PFSK-1 (cell line): ENCODE measurements at regions not wholly inside any gene's neighbourhood (a gene's known extent, or its start where the extent isn't known, plus 50 kb on each side); places are given as distances from the start of the nearest gene placed in this dataset.

Experiments used
- FOXP2 ChIP-seq: optimal IDR thresholded peaks from 2 replicates; pipeline ENCODE3; 2011; ENCODE audit warnings: borderline replicate concordance, control low read depth, inconsistent platforms; ENCODE audit not compliant: insufficient read depth; ENCODE audit errors: extremely low read length, extremely low read depth
- POLR2AphosphoS5 ChIP-seq: IDR thresholded peaks from 2 replicates; pipeline ENCODE4 v1.6.1; 2012; ENCODE audit warnings: low read depth, mild to moderate bottlenecking, control low read depth, low read length, moderate library complexity
- SIN3A ChIP-seq: IDR thresholded peaks from 2 replicates; pipeline ENCODE4 v1.6.1; 2012; ENCODE audit warnings: mild to moderate bottlenecking, low read length, moderate library complexity, borderline replicate concordance; ENCODE audit not compliant: insufficient read depth
- TAF1 ChIP-seq: IDR thresholded peaks from 2 replicates; pipeline ENCODE4 v1.6.1; 2012; ENCODE audit warnings: low read length, control low read depth, borderline replicate concordance; ENCODE audit not compliant: insufficient read depth
- TF ChIP-seq, protein P1 (sequence below), 2 experiments: IDR thresholded peaks; 2 replicates each; pipeline versions ENCODE4 v1.6.1 to v1.8.0; 2011 to 2012; ENCODE audit warnings: low read depth in 2 of 2, low read length in 2 of 2, control low read depth in 1 of 2, inconsistent platforms in 1 of 2, mild to moderate bottlenecking in 1 of 2, moderate library complexity in 1 of 2; ENCODE audit not compliant: insufficient read depth in 1 of 2

DNA sequence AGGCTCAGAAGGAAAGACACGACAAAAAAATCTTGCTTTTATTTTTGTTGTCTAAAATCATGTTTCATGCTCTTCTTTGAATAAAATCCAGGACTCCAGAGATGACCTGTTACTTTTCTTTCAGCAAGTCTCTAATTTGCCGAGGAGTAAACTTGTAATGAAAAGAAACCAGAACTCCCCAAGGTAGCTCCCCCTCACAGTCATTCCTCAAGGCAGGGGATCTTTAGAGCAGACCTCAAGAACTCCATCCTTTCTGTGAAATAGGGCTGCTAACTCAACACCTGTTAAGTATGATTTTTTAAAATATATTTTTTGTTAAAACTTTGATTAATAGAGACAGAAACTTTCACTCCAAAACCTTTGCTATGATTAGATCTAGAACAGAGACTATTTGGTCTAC, 82.7 kb upstream of the ABCD3 start:
- TF ChIP-seq SIN3A: no peak

DNA sequence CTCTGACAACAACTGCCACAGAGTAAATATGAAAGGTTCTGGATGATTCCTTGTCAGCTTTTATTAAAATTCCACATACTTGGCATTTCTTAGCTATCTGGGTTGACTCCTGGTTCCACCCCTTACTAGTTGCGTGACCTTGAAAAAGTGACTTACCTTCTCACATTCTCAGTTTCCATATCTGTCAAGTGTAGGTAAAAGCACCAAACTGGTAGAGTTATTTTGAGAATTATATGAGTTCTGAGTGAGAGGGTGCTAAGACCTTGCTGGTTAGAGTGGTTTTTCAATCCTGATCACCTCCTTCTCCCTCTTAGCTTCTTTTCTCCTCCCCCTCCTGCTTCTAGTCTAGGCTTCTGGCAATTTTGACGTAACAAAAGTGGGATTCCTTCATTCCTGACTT, 83.4 kb upstream of the ABCD3 start:
- TF ChIP-seq SIN3A: no peak
- TF ChIP-seq, protein P1, sequence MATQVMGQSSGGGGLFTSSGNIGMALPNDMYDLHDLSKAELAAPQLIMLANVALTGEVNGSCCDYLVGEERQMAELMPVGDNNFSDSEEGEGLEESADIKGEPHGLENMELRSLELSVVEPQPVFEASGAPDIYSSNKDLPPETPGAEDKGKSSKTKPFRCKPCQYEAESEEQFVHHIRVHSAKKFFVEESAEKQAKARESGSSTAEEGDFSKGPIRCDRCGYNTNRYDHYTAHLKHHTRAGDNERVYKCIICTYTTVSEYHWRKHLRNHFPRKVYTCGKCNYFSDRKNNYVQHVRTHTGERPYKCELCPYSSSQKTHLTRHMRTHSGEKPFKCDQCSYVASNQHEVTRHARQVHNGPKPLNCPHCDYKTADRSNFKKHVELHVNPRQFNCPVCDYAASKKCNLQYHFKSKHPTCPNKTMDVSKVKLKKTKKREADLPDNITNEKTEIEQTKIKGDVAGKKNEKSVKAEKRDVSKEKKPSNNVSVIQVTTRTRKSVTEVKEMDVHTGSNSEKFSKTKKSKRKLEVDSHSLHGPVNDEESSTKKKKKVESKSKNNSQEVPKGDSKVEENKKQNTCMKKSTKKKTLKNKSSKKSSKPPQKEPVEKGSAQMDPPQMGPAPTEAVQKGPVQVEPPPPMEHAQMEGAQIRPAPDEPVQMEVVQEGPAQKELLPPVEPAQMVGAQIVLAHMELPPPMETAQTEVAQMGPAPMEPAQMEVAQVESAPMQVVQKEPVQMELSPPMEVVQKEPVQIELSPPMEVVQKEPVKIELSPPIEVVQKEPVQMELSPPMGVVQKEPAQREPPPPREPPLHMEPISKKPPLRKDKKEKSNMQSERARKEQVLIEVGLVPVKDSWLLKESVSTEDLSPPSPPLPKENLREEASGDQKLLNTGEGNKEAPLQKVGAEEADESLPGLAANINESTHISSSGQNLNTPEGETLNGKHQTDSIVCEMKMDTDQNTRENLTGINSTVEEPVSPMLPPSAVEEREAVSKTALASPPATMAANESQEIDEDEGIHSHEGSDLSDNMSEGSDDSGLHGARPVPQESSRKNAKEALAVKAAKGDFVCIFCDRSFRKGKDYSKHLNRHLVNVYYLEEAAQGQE (IDR thresholded peaks at IDR 0.05; ENCODE audit: insufficient read depth in 1 of 2, low read depth in 2 of 2, low read length in 2 of 2): no peak
- no peak for TF ChIP-seq FOXP2
- no peak for TF ChIP-seq POLR2AphosphoS5
- TF ChIP-seq TAF1: no peak

- TF ChIP-seq, protein P1 (IDR thresholded peaks at IDR 0.05; ENCODE audit: insufficient read depth in 1 of 2, low read depth in 2 of 2, low read length in 2 of 2): no peak
- TF ChIP-seq FOXP2: no peak
- no peak for TF ChIP-seq POLR2AphosphoS5
- no peak for TF ChIP-seq TAF1
- no peak for TF ChIP-seq SIN3A
Observed at GRCh38 chr1:94332952-94333351, 85.2 kb upstream of the ABCD3 start.

- TF ChIP-seq TAF1: no peak
- no peak for TF ChIP-seq SIN3A
- TF ChIP-seq, protein P1 (IDR thresholded peaks at IDR 0.05; ENCODE audit: insufficient read depth in 1 of 2, low read depth in 2 of 2, low read length in 2 of 2): no peak
- no peak for TF ChIP-seq POLR2AphosphoS5
- no peak for TF ChIP-seq FOXP2
Observed at GRCh38 chr1:94332516-94332915, 85.7 kb upstream of the ABCD3 start.

GRCh38 chr1:94329986-94330385, 88.2 kb upstream of the ABCD3 start:
- TF ChIP-seq POLR2AphosphoS5 (no peak), FOXP2 (no peak), TAF1 (no peak), SIN3A (no peak)
- TF ChIP-seq, protein P1 (IDR thresholded peaks at IDR 0.05; ENCODE audit: insufficient read depth in 1 of 2, low read depth in 2 of 2, low read length in 2 of 2): no peak
